ENCODE measurements at regions not wholly inside any gene's neighbourhood (a gene's known extent, or its start where the extent isn't known, plus 50 kb on each side); places are given as distances from the start of the nearest gene placed in this dataset.

- H3K4me3 ChIP-seq (ENCODE audit: low read length) = no peak overlapping the region
- TF ChIP-seq, protein P1, sequence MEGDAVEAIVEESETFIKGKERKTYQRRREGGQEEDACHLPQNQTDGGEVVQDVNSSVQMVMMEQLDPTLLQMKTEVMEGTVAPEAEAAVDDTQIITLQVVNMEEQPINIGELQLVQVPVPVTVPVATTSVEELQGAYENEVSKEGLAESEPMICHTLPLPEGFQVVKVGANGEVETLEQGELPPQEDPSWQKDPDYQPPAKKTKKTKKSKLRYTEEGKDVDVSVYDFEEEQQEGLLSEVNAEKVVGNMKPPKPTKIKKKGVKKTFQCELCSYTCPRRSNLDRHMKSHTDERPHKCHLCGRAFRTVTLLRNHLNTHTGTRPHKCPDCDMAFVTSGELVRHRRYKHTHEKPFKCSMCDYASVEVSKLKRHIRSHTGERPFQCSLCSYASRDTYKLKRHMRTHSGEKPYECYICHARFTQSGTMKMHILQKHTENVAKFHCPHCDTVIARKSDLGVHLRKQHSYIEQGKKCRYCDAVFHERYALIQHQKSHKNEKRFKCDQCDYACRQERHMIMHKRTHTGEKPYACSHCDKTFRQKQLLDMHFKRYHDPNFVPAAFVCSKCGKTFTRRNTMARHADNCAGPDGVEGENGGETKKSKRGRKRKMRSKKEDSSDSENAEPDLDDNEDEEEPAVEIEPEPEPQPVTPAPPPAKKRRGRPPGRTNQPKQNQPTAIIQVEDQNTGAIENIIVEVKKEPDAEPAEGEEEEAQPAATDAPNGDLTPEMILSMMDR (conservative IDR thresholded peaks at IDR 0.05; ENCODE audit: low read length) = no peak
- DNase-seq (ENCODE audit: low read depth) = no peak
Measured at GRCh38 chr7:13197501-13197900, 510.1 kb downstream of the ARL4A start.

GRCh38 chr7:13198036-13198435, 510.6 kb downstream of the ARL4A start:
- no peak overlapping the region for H3K4me3 ChIP-seq (ENCODE audit: low read length)
- TF ChIP-seq, protein P1 (conservative IDR thresholded peaks at IDR 0.05; ENCODE audit: low read length) = no peak
- DNase-seq (ENCODE audit: low read depth) = no peak

DNA sequence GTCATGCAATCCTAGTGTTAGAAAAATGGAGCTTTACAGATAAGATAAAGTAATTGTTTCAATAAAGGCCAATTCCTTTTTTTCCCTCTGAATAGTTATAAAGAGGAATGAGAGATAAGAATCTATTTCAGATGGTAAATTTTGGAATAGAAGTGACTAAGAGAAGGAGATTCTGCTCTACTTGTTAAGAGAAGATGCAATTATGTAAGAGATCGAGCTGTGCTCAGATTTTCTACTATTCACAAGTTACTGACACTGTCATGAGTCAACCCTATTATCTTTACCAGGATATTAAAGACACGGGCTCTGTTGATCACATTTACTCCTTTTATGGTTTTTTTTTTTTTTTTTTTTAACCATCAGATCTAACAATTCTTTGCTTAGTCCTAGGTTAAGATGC, 511.3 kb downstream of the ARL4A start:
- H3K4me3 ChIP-seq (ENCODE audit: low read length) = no peak overlapping the region
- TF ChIP-seq, protein P1 (conservative IDR thresholded peaks at IDR 0.05; ENCODE audit: low read length) = no peak
- no peak for DNase-seq (ENCODE audit: low read depth)

DNA sequence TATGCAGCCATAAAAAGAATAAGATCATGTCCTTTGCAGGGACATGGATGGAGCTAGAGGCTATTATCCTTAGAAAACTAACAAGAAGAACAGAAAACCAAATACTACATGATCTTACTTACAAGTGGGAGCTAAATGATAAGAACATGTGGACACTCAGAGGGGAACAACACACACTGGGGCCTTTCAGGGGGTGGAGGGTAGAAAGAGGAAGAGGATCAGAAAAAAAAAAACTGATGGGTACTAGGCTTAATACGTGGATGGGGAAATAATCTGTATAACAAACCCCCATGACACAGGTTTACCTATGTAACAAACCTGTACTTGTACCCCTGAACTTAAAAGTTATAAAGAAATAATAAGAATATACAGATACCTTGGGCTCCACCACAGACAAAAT, 514.2 kb downstream of the ARL4A start:
- TF ChIP-seq, protein P1 (conservative IDR thresholded peaks at IDR 0.05; ENCODE audit: low read length) = no peak
- H3K4me3 ChIP-seq (ENCODE audit: low read length) = no peak overlapping the region
- no peak for DNase-seq (ENCODE audit: low read depth)

DNA sequence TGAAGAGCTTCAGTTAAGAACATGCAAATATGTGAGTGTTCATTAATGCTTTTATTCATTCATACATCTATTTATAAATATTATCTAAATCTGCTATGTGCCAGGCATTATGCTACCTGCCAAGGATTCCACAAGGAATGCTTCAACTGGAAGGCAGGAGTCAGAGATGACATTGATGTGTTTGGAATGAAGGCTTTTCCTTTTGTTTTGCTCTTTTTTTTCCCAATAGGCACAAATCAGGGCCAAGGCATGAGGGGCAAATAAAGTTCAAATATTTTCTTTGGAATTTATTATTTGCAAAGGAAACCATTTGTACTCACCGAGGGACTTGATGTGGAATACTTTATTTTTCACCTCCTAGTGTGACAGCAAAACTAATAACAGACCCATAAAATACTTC, 530.3 kb downstream of the ARL4A start:
- TF ChIP-seq, protein P1 (conservative IDR thresholded peaks at IDR 0.05; ENCODE audit: low read length) = no peak
- H3K4me3 ChIP-seq (ENCODE audit: low read length) = no peak overlapping the region
- no peak for DNase-seq (ENCODE audit: low read depth)

DNA sequence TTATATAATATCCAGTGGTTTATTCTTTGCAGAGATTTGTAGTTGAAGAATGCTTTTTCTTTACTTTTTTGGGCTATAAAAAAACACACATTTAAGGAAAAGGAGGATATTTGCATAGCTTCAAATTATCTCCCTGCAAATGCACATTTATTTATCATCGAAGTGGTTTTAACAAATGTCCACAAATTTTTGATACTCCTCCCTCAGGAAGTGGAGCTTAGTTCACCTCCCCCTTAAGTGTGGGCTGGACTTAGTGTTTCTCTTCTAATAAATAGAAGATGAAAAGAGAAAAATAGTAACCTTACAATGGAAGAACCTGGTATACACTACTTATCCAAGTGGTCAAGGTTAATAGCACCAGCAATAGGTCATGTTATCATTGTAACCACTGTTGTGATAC, 537.6 kb downstream of the ARL4A start:
- TF ChIP-seq, protein P1 (conservative IDR thresholded peaks at IDR 0.05; ENCODE audit: low read length) = no peak
- no peak for DNase-seq (ENCODE audit: low read depth)
- no peak overlapping the region for H3K4me3 ChIP-seq (ENCODE audit: low read length)

GRCh38 chr7:13226385-13226784, 539.0 kb downstream of the ARL4A start:
- no peak overlapping the region for H3K4me3 ChIP-seq (ENCODE audit: low read length)
- TF ChIP-seq, protein P1 (conservative IDR thresholded peaks at IDR 0.05; ENCODE audit: low read length) = no peak
- no peak for DNase-seq (ENCODE audit: low read depth)

Measured in AG10803 (cell line).